H9 (cell line): ENCODE measurements at regions not wholly inside any gene's neighbourhood (a gene's known extent, or its start where the extent isn't known, plus 50 kb on each side); places are given as distances from the start of the nearest gene placed in this dataset.
"Not testable (repeated sequence)": the region's sequence is repeated elsewhere in the genome, so short reads cannot be mapped to it uniquely, and the experiment has no call there.

ENCODE experiments used
- DNase-seq: peaks from one replicate; pipeline ENCODE4 v3.0.0-alpha.2; 2017
- H2AFZ ChIP-seq: one replicate; pipeline ENCODE4 v1.6.1; 2013; ENCODE audit warnings: mild to moderate bottlenecking, low read length, control low read depth, moderate library complexity
- H2AK5ac ChIP-seq: 2 replicates; pipeline ENCODE4 v1.6.1; 2013; ENCODE audit warnings: low read length, control low read depth, mixed read lengths; ENCODE audit not compliant: insufficient read length
- H2BK120ac ChIP-seq: one replicate; pipeline ENCODE4 v1.6.1; 2013; ENCODE audit warnings: low read depth, mild to moderate bottlenecking, low read length, control low read depth, inconsistent platforms; ENCODE audit not compliant: poor library complexity, severe bottlenecking
- H2BK12ac ChIP-seq: 2 replicates; pipeline ENCODE4 v1.6.1; 2013; ENCODE audit warnings: low read length, control low read depth, mixed read lengths, low read depth; ENCODE audit not compliant: insufficient read length
- H2BK15ac ChIP-seq: 2 replicates; pipeline ENCODE4 v1.6.1; 2013; ENCODE audit warnings: low read depth, low read length, control low read depth
- H2BK20ac ChIP-seq: one replicate; pipeline ENCODE4 v1.6.1; 2013; ENCODE audit warnings: low read depth, mild to moderate bottlenecking, low read length, control low read depth, inconsistent platforms; ENCODE audit not compliant: poor library complexity, severe bottlenecking
- H2BK5ac ChIP-seq: 2 replicates; pipeline ENCODE4 v1.6.1; 2013; ENCODE audit warnings: low read length, control low read depth, mixed read lengths; ENCODE audit not compliant: insufficient read length
- H3K14ac ChIP-seq: 2 replicates; pipeline ENCODE4 v1.6.1; 2013; ENCODE audit warnings: low read length, control low read depth; ENCODE audit not compliant: insufficient read depth
- H3K18ac ChIP-seq: 2 replicates; pipeline ENCODE4 v1.6.1; 2013; ENCODE audit warnings: low read depth, mild to moderate bottlenecking, mixed read lengths, low read length, control low read depth; ENCODE audit not compliant: insufficient read length
- H3K23ac ChIP-seq: 2 replicates; pipeline ENCODE4 v1.6.1; 2013; ENCODE audit warnings: low read length, control low read depth, mixed read lengths, low read depth; ENCODE audit not compliant: insufficient read length
- H3K23me2 ChIP-seq: 2 replicates; pipeline ENCODE4 v1.6.1; 2013; ENCODE audit warnings: low read depth, mild to moderate bottlenecking, mixed read lengths, low read length, control low read depth; ENCODE audit not compliant: insufficient read length, poor library complexity, severe bottlenecking
- H3K27ac ChIP-seq: 2 replicates; pipeline ENCODE4 v1.5.1; 2013; ENCODE audit warnings: low read length, control low read depth, mixed read lengths, low read depth; ENCODE audit not compliant: insufficient read length
- H3K27me3 ChIP-seq: 2 replicates; pipeline ENCODE4 v1.6.1; 2013; ENCODE audit warnings: low read length, control low read depth, inconsistent platforms; ENCODE audit not compliant: insufficient read depth
- H3K4ac ChIP-seq: 2 replicates; pipeline ENCODE4 v1.6.1; 2013; ENCODE audit warnings: low read depth, mild to moderate bottlenecking, control low read depth, inconsistent platforms, low read length, moderate library complexity
- H3K4me1 ChIP-seq: 2 replicates; pipeline ENCODE4 v1.6.1; 2013; ENCODE audit warnings: low read length, control low read depth, inconsistent platforms; ENCODE audit not compliant: insufficient read depth
- H3K4me2 ChIP-seq: 2 replicates; pipeline ENCODE4 v1.6.1; 2013; ENCODE audit warnings: low read length, control low read depth, mixed read lengths; ENCODE audit not compliant: insufficient read length, insufficient read depth
- H3K56ac ChIP-seq: 2 replicates; pipeline ENCODE4 v1.6.1; 2013; ENCODE audit warnings: low read depth, mild to moderate bottlenecking, mixed read lengths, low read length, control low read depth; ENCODE audit not compliant: insufficient read length
- H3K79me1 ChIP-seq: 2 replicates; pipeline ENCODE4 v1.6.1; 2013; ENCODE audit warnings: low read depth, mild to moderate bottlenecking, moderate library complexity, low read length, control low read depth, inconsistent platforms; ENCODE audit not compliant: insufficient read depth, poor library complexity, severe bottlenecking
- H3K79me2 ChIP-seq: 2 replicates; pipeline ENCODE4 v1.6.1; 2013; ENCODE audit warnings: low read length, control low read depth, inconsistent platforms; ENCODE audit not compliant: insufficient read depth
- H3K9ac ChIP-seq: 2 replicates; pipeline ENCODE4 v1.6.1; 2013; ENCODE audit warnings: low read length, control low read depth, mixed read lengths; ENCODE audit not compliant: insufficient read length; ENCODE audit errors: extremely low read depth
- H3K9me3 ChIP-seq: one replicate; pipeline ENCODE4 v1.6.1; 2013; ENCODE audit warnings: low read depth, low read length, inconsistent platforms; ENCODE audit not compliant: control insufficient read depth
- H3T11ph ChIP-seq: one replicate; pipeline ENCODE4 v1.6.1; 2013; ENCODE audit warnings: mild to moderate bottlenecking, low read length, control low read depth, inconsistent platforms
- H4K20me1 ChIP-seq: one replicate; pipeline ENCODE4 v1.6.1; 2013; ENCODE audit not compliant: control insufficient read depth, insufficient read length, insufficient read depth
- H4K5ac ChIP-seq: 2 replicates; pipeline ENCODE4 v1.6.1; 2013; ENCODE audit warnings: low read depth, mild to moderate bottlenecking, mixed read lengths, low read length, control low read depth; ENCODE audit not compliant: insufficient read length
- H4K8ac ChIP-seq: replicated peaks from 2 replicates; pipeline ENCODE4 v1.6.1; 2013; ENCODE audit warnings: low read length, control low read depth, mixed read lengths, low read depth; ENCODE audit not compliant: insufficient read length
- H4K91ac ChIP-seq: 2 replicates; pipeline ENCODE4 v1.6.1; 2013; ENCODE audit warnings: low read depth, mild to moderate bottlenecking, moderate library complexity, mixed read lengths, low read length, control low read depth; ENCODE audit not compliant: insufficient read length
- H3K27ac Mint-ChIP-seq, 3 experiments: 2 replicates in 2 of 3; 3 replicates in 1 of 3; pipeline ENCODE4 v1.8.0; 2020 to 2021; ENCODE audit warnings: mixed read lengths in 3 of 3, mild to moderate bottlenecking in 1 of 3, moderate library complexity in 1 of 3
- H3K27me3 Mint-ChIP-seq: 2 replicates; pipeline ENCODE4 v1.8.0; 2021; ENCODE audit warnings: low read depth, mild to moderate bottlenecking, moderate library complexity, mixed read lengths
- H3K36me3 Mint-ChIP-seq, 3 experiments: 2 replicates in 2 of 3; 3 replicates in 1 of 3; pipeline ENCODE4 v1.8.0; 2020 to 2021; ENCODE audit warnings: low read depth in 3 of 3, mixed read lengths in 3 of 3; ENCODE audit not compliant: insufficient read depth in 1 of 3
- H3K4me1 Mint-ChIP-seq, 2 experiments: 2 replicates each; pipeline ENCODE4 v1.8.0; 2020; ENCODE audit warnings: mixed read lengths in 2 of 2
- H3K4me3 Mint-ChIP-seq, 2 experiments: 2 replicates in 1 of 2; 3 replicates in 1 of 2; pipeline ENCODE4 v1.8.0; 2020 to 2021; ENCODE audit warnings: mild to moderate bottlenecking in 2 of 2, mixed read lengths in 2 of 2, moderate library complexity in 1 of 2
- H3K9me3 Mint-ChIP-seq, 2 experiments: 2 replicates in 1 of 2; 3 replicates in 1 of 2; pipeline ENCODE4 v1.8.0; 2020; ENCODE audit warnings: mild to moderate bottlenecking in 2 of 2, mixed read lengths in 2 of 2, moderate library complexity in 1 of 2
- WGBS: extraction: QIAGEN DNeasy Blood & Tissue Kit; methylation state at CpG from one replicate; pipeline ENCODE4 v1.1.7; 2013; ENCODE audit warnings: missing lambda C conversion rate, low lambda C conversion rate, mixed read lengths; ENCODE audit not compliant: insufficient read length; ENCODE audit errors: extremely low coverage; 5-methylcytosine and 5-hydroxymethylcytosine counted together
- TF ChIP-seq, protein P1 (sequence below): fragments of 200-600 bp; sonication (generic); conservative IDR thresholded peaks from 3 replicates; pipeline ENCODE4 v1.8.0; 2021; ENCODE audit warnings: antibody characterized with exemption, mild to moderate bottlenecking

- H3K27me3 ChIP-seq, result no peaks in the 10 kb centered on the region
- no peaks in the 10 kb centered on the region for H4K20me1 ChIP-seq
- no peak overlapping the region for H3K14ac ChIP-seq
- no peak overlapping the region for H3K23ac ChIP-seq
- H3K27ac Mint-ChIP-seq, result no peak overlapping the region
- H2AFZ ChIP-seq, result no peak overlapping the region
- H4K8ac ChIP-seq, result no peak overlapping the region
- H3K23me2 ChIP-seq, result no peaks in the 10 kb centered on the region
- H3K4me3 Mint-ChIP-seq, result no peak overlapping the region
- no peak overlapping the region for H4K91ac ChIP-seq
- H3K4me2 ChIP-seq, result no peak overlapping the region
- no peaks in the 10 kb centered on the region for H3K79me2 ChIP-seq
- no peaks in the 10 kb centered on the region for H3K27me3 Mint-ChIP-seq
- WGBS, result no CpG with 5 or more reads among the region's 3 CpGs
- no peak overlapping the region for H3K56ac ChIP-seq
- no peak overlapping the region for H2BK12ac ChIP-seq
- no peaks in the 10 kb centered on the region for H3K4me1 ChIP-seq
- no peak overlapping the region for H3T11ph ChIP-seq
- no peak overlapping the region for H3K9ac ChIP-seq
- H3K36me3 Mint-ChIP-seq, result no peaks in the 10 kb centered on the region
- no peaks in the 10 kb centered on the region for H3K79me1 ChIP-seq
- H3K9me3 ChIP-seq, result no peaks in the 10 kb centered on the region
- no peak overlapping the region for H4K5ac ChIP-seq
- no peak overlapping the region for H3K18ac ChIP-seq
- no peak overlapping the region for H3K4ac ChIP-seq
- H3K9me3 Mint-ChIP-seq, result no peaks in the 10 kb centered on the region
- H3K27ac ChIP-seq, result no peak overlapping the region
- DNase-seq, result no peak
- no peak overlapping the region for H2BK20ac ChIP-seq
- TF ChIP-seq, protein P1, sequence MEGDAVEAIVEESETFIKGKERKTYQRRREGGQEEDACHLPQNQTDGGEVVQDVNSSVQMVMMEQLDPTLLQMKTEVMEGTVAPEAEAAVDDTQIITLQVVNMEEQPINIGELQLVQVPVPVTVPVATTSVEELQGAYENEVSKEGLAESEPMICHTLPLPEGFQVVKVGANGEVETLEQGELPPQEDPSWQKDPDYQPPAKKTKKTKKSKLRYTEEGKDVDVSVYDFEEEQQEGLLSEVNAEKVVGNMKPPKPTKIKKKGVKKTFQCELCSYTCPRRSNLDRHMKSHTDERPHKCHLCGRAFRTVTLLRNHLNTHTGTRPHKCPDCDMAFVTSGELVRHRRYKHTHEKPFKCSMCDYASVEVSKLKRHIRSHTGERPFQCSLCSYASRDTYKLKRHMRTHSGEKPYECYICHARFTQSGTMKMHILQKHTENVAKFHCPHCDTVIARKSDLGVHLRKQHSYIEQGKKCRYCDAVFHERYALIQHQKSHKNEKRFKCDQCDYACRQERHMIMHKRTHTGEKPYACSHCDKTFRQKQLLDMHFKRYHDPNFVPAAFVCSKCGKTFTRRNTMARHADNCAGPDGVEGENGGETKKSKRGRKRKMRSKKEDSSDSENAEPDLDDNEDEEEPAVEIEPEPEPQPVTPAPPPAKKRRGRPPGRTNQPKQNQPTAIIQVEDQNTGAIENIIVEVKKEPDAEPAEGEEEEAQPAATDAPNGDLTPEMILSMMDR, result no peak
- no peak overlapping the region for H2BK15ac ChIP-seq
- no peak overlapping the region for H2BK5ac ChIP-seq
- H2AK5ac ChIP-seq, result no peak overlapping the region
- no peak overlapping the region for H2BK120ac ChIP-seq
- H3K4me1 Mint-ChIP-seq, result no peaks in the 10 kb centered on the region
Measured at GRCh38 chr3:96347289-96347688, 467.1 kb upstream of the EPHA6 start.

- not testable (repeated sequence) for H2BK120ac ChIP-seq, H3K4me2 ChIP-seq, H2AK5ac ChIP-seq, H3K9me3 Mint-ChIP-seq, H4K5ac ChIP-seq, H3K36me3 Mint-ChIP-seq, H3K23me2 ChIP-seq, H2BK12ac ChIP-seq, H4K20me1 ChIP-seq, H3K4me1 ChIP-seq, H3K4me1 Mint-ChIP-seq, H3K27me3 ChIP-seq, H3T11ph ChIP-seq, H3K27ac ChIP-seq, DNase-seq, H3K79me1 ChIP-seq, H2AFZ ChIP-seq, H3K79me2 ChIP-seq, H4K8ac ChIP-seq, H2BK5ac ChIP-seq, H3K27me3 Mint-ChIP-seq, H3K18ac ChIP-seq, H2BK20ac ChIP-seq, H3K4ac ChIP-seq, H3K23ac ChIP-seq, H3K56ac ChIP-seq, H2BK15ac ChIP-seq, H3K9me3 ChIP-seq, H3K9ac ChIP-seq, H3K4me3 Mint-ChIP-seq, H3K27ac Mint-ChIP-seq, H4K91ac ChIP-seq, H3K14ac ChIP-seq
Measured at GRCh38 chr3:96351598-96351997, 462.8 kb upstream of the EPHA6 start.
